ENCODE measurements at regions not wholly inside any gene's neighbourhood (a gene's known extent, or its start where the extent isn't known, plus 50 kb on each side); places are given as distances from the start of the nearest gene placed in this dataset.

DNA sequence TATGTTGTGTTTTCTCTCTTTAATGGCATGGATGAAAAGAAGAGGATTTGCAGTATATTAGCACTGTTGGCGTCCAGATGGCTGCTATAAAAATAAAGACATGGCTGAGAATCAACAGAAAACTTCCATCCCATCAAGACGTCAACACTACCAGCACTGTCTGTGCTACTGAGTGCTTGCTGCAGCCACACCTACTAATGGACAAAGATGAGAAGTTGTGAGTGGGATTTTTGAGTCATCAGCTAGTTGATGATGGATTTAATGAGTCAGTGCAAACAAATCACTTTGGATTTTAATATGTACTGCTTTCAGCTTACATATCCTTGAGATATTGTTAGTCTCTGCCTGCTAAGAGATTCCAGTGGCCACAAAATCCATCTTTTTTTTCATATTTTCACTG is 631.0 kb upstream of the ANKRD30A start:
- Mint-ChIP-seq H3K27me3 (ENCODE audit: low read depth) (no peaks in the 10 kb centered on the region), H3K4me1 (ENCODE audit: low read depth) (no peaks in the 10 kb centered on the region), H3K4me3 (no peak overlapping the region), H3K9me3 (peaks cover 7% of the 10 kb centered on the region), H3K36me3 (ENCODE audit: insufficient read depth) (no peaks in the 10 kb centered on the region)
- no peak for ATAC-seq
- DNase-seq: no peak

DNA sequence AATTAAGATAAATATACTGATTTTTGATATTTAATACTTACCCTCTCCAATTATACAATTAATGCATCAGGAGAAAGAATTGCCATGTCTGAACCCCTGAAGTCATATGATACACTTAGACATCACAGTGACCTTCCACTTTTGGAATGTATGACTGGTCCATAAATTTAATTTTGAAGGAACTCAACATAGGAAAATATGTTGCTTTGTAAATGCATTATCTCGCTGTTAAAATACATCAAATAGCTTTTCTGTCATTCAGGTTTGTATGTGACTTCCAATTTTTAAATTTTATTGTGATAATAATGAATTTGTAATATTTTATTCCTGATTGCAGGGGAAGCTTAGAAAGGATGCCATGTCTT is 631.9 kb upstream of the ANKRD30A start:
- Mint-ChIP-seq H3K4me3 (no peak overlapping the region), H3K36me3 (ENCODE audit: insufficient read depth) (no peaks in the 10 kb centered on the region), H3K9me3 (peaks cover 7% of the 10 kb centered on the region), H3K27me3 (ENCODE audit: low read depth) (no peaks in the 10 kb centered on the region), H3K4me1 (ENCODE audit: low read depth) (no peaks in the 10 kb centered on the region)
- no peak for DNase-seq
- ATAC-seq: no peak

DNA sequence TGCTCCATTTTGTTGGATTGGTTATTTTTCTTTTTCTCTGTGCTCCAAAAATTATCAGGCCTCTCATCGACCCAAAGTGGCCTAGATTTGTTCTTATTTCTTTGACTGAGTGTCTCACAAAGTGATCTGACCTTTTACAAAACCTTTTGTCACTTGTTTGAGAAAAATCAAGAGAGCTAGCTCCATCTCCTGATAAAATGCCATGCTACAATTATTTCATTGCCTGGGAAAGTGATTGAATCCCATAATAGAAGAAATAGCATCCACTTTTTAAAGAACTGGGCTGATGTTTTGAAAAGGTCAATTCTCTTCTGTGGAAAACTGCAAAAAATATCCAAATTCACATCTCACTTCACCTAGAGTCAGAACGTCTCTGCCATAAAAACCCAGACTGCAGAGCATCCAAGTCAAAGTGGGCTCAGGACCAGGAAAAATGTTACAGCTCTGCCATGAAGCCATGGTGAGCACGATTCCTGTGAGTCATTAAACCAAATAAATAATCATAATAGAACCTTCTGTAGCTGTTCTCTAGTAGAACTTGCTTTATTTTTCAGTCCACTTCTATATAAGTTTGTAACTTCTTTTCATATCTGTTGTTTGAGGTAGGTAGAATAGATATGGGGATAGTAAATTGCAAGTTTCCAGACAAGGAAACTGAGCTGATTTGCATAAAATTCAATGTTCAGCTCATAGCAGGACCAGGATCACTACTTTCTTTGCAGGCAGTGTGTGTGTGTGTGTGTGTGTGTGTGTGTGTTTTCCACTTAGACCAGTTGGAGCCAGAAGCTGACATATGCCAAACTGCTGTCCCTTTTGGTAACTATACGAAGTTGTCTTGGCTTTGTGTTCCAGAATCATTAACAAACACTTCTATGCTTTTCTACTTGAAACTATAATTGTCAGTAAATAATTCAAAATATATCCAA is 632.5 kb upstream of the ANKRD30A start:
- Mint-ChIP-seq H3K4me1 (ENCODE audit: low read depth) (no peaks in the 10 kb centered on the region), H3K36me3 (ENCODE audit: insufficient read depth) (no peaks in the 10 kb centered on the region), H3K9me3 (peaks cover 7% of the 10 kb centered on the region), H3K4me3 (no peak overlapping the region), H3K27me3 (ENCODE audit: low read depth) (no peaks in the 10 kb centered on the region)
- ATAC-seq (no peak), DNase-seq (no peak)

DNA sequence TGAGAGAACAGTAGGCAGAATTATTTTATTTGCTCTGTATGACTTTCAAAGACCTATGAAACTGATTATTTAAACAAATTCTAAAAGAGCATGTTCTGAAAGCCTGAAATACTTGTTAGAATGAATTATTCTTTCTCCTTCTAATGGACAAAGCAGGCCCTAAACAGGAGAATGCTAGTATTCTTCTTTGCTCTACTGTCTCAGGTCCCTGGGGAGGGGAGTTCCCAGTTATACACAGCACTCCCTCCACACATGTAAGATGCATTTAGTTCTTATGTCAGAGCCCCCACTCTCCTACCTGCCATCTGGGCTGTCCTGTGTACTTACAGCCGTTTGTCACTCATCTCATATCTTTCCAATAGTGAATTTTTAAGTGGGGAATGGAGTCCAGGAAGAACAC is 633.5 kb upstream of the ANKRD30A start:
- DNase-seq (no peak), ATAC-seq (no peak)
- Mint-ChIP-seq H3K36me3 (ENCODE audit: insufficient read depth) (no peaks in the 10 kb centered on the region), H3K4me1 (ENCODE audit: low read depth) (no peaks in the 10 kb centered on the region), H3K9me3 (peaks cover 3% of the 10 kb centered on the region), H3K27me3 (ENCODE audit: low read depth) (no peaks in the 10 kb centered on the region), H3K4me3 (no peak overlapping the region)

DNA sequence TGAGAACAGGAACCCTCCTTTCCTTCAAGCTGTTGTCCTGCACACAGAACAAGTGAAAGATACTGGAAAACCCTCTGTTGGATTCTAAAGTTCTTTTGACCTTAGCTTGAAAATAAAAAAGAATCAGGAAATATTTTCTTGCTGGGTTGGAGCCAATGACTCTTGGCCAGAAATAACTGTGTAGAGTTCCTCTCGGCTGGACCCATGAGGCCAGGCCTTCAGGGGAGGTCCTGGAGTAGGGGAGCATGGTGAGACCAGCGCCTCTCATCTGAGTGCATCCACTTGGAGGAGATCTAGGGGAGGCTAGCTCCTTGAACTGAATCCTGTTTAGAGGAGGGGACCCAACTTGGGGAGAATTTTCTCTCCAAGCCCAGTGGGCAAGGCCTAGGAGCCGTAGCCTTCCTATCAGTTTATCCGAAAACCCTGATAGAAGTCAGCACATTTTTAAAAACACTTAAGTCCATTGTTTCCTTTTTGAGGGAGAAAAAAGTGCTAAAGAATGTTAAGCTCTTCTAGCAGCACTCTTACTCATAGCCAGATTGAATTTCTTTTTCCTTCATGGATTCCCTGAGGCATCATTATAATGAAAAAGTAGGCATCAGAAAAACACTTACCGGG is 635.7 kb upstream of the ANKRD30A start:
- H3K27me3 Mint-ChIP-seq (ENCODE audit: low read depth): no peaks in the 10 kb centered on the region
- no peaks in the 10 kb centered on the region for H3K4me1 Mint-ChIP-seq (ENCODE audit: low read depth)
- ATAC-seq (no peak), DNase-seq (no peak)
- H3K36me3 Mint-ChIP-seq (ENCODE audit: insufficient read depth): no peaks in the 10 kb centered on the region
- H3K4me3 Mint-ChIP-seq: no peak overlapping the region
- H3K9me3 Mint-ChIP-seq: no peaks in the 10 kb centered on the region

DNA sequence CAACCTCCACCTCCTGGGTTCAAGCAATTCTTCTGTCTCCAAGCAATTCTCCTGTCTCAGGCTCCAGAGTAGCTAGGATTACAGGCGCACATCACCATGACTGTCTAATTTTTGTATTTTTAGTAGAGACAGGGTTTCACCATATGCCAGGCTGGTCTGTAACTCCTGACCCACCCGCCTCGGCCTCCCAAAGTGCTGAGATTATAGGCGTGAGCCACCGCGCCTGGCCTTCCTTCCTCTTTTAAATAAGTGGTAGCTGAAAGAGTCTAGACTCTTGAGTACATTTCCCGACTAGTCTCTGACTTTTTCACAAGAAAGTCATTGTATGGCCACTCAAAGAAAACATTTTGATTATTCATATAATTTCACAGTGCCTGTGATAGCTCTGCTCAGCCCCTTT is 636.2 kb upstream of the ANKRD30A start:
- Mint-ChIP-seq H3K4me1 (ENCODE audit: low read depth) (no peaks in the 10 kb centered on the region), H3K27me3 (ENCODE audit: low read depth) (no peaks in the 10 kb centered on the region), H3K9me3 (no peaks in the 10 kb centered on the region), H3K4me3 (no peak overlapping the region), H3K36me3 (ENCODE audit: insufficient read depth) (no peaks in the 10 kb centered on the region)
- no peak for ATAC-seq
- no peak for DNase-seq

DNA sequence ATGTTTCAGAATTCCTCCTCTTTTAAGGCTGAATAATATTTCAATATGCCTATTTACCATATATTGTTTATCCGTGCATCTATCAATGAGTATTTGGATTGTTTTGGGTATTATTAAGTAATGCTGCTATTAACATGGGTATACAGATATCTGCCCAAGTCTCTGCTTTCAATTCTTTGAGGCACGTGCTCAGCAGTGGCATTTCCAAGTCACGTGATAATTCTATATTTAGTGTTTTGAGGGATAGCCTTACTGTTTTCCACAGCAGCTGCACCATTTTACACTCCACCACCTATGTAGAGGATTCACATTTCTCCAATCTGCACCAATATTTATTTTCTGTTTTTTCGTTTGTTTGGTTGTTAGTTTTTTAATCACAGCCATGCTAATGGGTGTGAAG is 636.8 kb upstream of the ANKRD30A start:
- Mint-ChIP-seq H3K36me3 (ENCODE audit: insufficient read depth) (no peaks in the 10 kb centered on the region), H3K4me1 (ENCODE audit: low read depth) (no peaks in the 10 kb centered on the region), H3K4me3 (no peak overlapping the region), H3K9me3 (no peaks in the 10 kb centered on the region), H3K27me3 (ENCODE audit: low read depth) (no peaks in the 10 kb centered on the region)
- ATAC-seq (no peak), DNase-seq (no peak)

DNA sequence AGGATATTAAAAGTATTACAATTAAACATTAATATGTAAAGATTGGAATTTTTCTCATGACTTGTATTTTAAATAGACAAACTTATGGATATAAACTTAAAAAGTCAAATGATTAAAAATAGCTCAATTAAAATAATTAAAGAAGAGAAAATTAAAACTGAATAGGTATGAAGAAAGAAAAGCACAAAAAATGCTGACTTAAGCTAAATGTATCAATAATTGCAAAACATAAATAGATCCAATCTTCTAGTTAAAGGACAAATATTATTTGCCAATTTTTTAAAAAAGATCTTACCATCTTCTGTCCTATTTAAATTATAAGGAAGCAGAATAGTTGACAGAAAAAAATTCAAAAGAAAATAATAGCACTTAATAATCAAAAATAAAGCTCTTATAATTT is 646.3 kb upstream of the ANKRD30A start:
- DNase-seq: no peak
- no peak overlapping the region for H3K4me3 Mint-ChIP-seq
- no peaks in the 10 kb centered on the region for H3K36me3 Mint-ChIP-seq (ENCODE audit: insufficient read depth)
- no peaks in the 10 kb centered on the region for H3K4me1 Mint-ChIP-seq (ENCODE audit: low read depth)
- no peaks in the 10 kb centered on the region for H3K9me3 Mint-ChIP-seq
- ATAC-seq: no peak
- H3K27me3 Mint-ChIP-seq (ENCODE audit: low read depth): no peaks in the 10 kb centered on the region

DNA sequence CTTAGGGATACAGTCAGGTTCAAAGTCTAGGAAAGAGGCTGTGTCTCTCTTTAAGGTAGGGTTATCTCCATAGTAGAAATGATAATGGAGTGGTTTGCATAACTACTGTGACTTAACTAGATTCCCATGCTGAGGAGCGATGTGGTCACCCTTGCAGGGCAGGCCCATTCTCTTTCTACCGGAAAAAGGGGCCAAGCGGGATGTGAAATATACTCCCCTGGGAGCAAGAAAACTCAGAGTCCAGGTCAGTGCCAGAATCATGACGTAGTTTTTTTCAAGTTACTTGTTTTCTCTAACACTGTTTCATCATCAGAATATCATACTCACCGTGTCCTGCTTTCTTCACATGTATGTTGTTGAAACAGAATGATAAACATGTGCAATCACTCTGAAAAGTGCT is 649.0 kb upstream of the ANKRD30A start:
- Mint-ChIP-seq H3K36me3 (ENCODE audit: insufficient read depth) (no peaks in the 10 kb centered on the region), H3K9me3 (no peaks in the 10 kb centered on the region), H3K27me3 (ENCODE audit: low read depth) (no peaks in the 10 kb centered on the region), H3K4me1 (ENCODE audit: low read depth) (no peaks in the 10 kb centered on the region), H3K4me3 (no peak overlapping the region)
- ATAC-seq (no peak), DNase-seq (no peak)

DNA sequence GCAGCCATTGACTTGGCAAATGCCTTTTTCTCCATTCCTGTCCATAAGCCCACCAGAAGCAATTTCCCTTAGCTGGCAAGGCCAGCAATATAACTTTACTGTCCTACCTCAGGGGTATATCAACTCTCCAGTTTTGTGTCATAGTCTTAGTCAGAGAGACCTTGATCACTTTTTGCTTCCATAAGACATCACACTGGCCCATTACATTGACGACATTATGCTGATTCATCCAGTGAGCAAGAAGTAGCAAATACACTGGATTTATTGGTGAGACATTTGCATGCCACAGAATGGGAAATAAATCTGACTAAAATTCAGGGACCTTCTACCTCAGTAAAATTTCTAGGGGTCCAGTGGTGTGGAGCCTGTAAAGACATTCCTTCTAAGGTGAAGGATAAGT is 649.7 kb upstream of the ANKRD30A start:
- Mint-ChIP-seq H3K9me3 (no peaks in the 10 kb centered on the region), H3K4me3 (no peak overlapping the region), H3K27me3 (ENCODE audit: low read depth) (no peaks in the 10 kb centered on the region), H3K36me3 (ENCODE audit: insufficient read depth) (no peaks in the 10 kb centered on the region), H3K4me1 (ENCODE audit: low read depth) (no peaks in the 10 kb centered on the region)
- DNase-seq: no peak
- ATAC-seq: no peak

DNA sequence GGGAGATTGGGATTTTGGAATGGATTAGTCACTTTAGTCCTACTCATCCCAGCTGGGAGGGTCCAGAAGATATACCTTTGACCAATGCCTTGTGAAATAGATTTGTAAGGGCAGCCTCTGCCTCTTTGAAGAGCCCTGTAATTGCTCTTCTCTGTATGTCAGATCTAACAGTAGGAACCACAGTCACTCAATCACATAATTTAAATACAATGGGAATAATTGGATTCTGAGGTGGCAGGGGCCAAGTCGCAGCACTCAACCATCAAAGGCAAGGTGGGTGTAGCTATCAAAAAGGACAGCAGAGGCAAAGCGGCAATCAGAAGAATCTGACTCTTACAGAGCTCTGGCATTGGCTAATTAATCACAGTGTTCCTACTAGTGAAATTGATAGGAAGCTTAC is 650.9 kb upstream of the ANKRD30A start:
- no peaks in the 10 kb centered on the region for H3K36me3 Mint-ChIP-seq (ENCODE audit: insufficient read depth)
- no peaks in the 10 kb centered on the region for H3K4me1 Mint-ChIP-seq (ENCODE audit: low read depth)
- no peak for DNase-seq
- no peak for ATAC-seq
- no peaks in the 10 kb centered on the region for H3K27me3 Mint-ChIP-seq (ENCODE audit: low read depth)
- no peaks in the 10 kb centered on the region for H3K9me3 Mint-ChIP-seq
- no peak overlapping the region for H3K4me3 Mint-ChIP-seq

DNA sequence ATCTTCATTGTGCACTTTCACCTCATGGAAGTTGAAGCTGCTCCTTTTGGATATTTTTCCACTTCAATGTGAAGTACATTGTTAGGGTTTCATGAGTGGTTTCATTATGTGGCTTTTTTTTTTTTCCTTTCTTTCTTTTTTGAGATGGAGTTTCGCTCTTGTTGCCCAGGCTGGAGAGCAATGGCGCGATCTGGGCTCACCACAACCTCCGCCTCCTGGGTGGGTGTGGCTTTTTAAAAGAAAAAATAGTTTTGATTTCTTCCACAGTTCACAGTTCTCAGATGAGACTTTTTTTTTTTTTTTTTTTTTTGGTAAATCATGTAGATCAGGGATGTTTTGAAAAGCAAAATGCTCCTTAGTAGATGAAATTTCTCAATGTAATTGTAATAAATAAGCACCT is 652.3 kb upstream of the ANKRD30A start:
- no peak for DNase-seq
- H3K4me1 Mint-ChIP-seq (ENCODE audit: low read depth): no peaks in the 10 kb centered on the region
- no peak overlapping the region for H3K4me3 Mint-ChIP-seq
- H3K9me3 Mint-ChIP-seq: peaks cover 3% of the 10 kb centered on the region
- ATAC-seq: no peak
- H3K36me3 Mint-ChIP-seq (ENCODE audit: insufficient read depth): no peaks in the 10 kb centered on the region
- no peaks in the 10 kb centered on the region for H3K27me3 Mint-ChIP-seq (ENCODE audit: low read depth)

DNA sequence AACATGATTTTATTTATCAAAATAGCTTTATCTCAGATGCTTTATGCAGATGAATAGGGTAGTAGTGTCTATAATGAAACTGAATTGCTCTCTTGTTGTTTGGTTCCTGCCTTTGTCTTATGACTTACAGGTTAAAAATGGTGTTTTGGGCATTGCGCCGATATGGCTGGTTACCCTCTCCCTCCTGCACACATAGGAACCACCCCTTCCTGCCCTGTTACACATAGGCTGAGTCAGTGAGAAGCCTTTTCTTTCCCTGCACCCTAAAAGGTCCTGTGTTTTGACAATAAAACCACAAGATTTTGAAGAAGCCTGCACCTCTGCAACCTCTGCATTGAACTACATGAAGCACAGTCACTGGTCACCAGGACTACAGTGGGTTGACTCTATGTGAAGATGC is 655.8 kb upstream of the ANKRD30A start:
- ATAC-seq: no peak
- H3K36me3 Mint-ChIP-seq (ENCODE audit: insufficient read depth): no peaks in the 10 kb centered on the region
- no peak overlapping the region for H3K4me3 Mint-ChIP-seq
- no peak for DNase-seq
- no peaks in the 10 kb centered on the region for H3K27me3 Mint-ChIP-seq (ENCODE audit: low read depth)
- H3K9me3 Mint-ChIP-seq: peaks cover 12% of the 10 kb centered on the region
- H3K4me1 Mint-ChIP-seq (ENCODE audit: low read depth): no peaks in the 10 kb centered on the region

DNA sequence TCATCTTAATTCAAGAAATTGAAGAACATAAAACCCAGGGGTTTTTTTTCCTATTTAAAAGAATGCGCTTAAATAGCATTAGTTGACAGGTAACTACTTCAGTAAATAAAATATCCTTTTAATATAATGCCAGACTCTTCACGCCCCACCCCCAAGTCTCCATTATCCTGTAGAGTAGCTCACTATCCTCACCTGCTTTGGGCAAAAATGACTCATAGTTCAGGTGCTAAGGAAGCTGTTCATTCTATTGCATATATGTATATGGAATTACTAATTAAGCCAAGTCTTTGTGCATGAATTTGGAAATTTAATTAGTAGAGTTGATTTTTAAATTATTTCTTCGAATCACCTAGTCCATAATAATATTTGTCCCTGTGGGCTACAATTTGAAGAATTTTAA is 656.8 kb upstream of the ANKRD30A start:
- H3K27me3 Mint-ChIP-seq (ENCODE audit: low read depth): no peaks in the 10 kb centered on the region
- H3K4me3 Mint-ChIP-seq: no peak overlapping the region
- DNase-seq (no peak), ATAC-seq (no peak)
- no peaks in the 10 kb centered on the region for H3K4me1 Mint-ChIP-seq (ENCODE audit: low read depth)
- peaks cover 17% of the 10 kb centered on the region for H3K9me3 Mint-ChIP-seq
- H3K36me3 Mint-ChIP-seq (ENCODE audit: insufficient read depth): no peaks in the 10 kb centered on the region

DNA sequence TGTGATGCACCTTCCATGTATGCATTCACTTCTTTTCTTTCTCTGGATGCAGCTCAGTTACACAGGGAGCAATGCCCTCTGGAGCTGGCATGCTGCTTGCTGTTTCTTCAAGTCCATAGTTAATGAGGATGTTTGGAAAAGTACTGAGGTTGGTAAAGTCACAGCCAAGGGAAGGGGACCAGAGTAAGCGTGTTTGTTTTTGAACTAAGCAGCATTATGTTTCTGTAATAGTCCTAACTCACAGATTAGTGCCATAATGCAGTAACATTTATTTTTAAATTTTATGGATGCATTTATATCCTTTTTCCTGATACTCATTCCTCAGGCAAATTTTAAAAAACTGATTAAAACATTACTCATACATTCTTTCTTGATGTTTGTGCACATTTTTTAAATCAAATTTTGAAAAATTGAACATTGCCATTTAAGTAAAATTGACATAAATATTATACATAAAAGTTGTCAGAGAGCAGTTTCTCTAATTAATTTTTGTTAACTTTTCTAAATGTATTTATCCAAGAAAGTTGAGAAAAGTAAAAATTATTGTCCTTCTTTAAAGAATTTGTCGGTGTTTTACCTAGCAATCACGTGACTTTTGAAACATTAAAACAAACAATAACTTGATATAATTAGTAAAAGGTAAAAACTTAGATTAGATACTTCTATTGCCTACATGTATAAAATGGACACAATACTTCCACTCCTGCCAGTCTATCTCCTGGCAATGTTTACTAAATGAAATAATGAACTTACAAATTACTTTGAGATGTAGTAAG is 659.6 kb upstream of the ANKRD30A start:
- Mint-ChIP-seq H3K27me3 (ENCODE audit: low read depth) (no peaks in the 10 kb centered on the region), H3K36me3 (ENCODE audit: insufficient read depth) (no peaks in the 10 kb centered on the region), H3K4me1 (ENCODE audit: low read depth) (no peaks in the 10 kb centered on the region), H3K4me3 (no peak overlapping the region), H3K9me3 (peaks cover 20% of the 10 kb centered on the region)
- DNase-seq (no peak), ATAC-seq (no peak)
